Heart left ventricle (tissue), 13 donors: ENCODE measurements at regions not wholly inside any gene's neighbourhood (a gene's known extent, or its start where the extent isn't known, plus 50 kb on each side); places are given as distances from the start of the nearest gene placed in this dataset.

Experiments
- POLR2A ChIP-seq, 2 donors: fragments of 450-650 bp; IDR thresholded peaks; one replicate each; pipeline ENCODE4 v1.6.1; 2017; ENCODE audit warnings: antibody characterized with exemption in 2 of 2, mild to moderate bottlenecking in 2 of 2, moderate library complexity in 2 of 2
- TF ChIP-seq, protein P1 (sequence below), 12 donors: fragments of 200-600 bp; sonication (generic) in 4 of 12; IDR thresholded peaks; one replicate each; pipeline versions ENCODE4 v1.5.0 to v1.8.0; 2018 to 2022; ENCODE audit warnings: antibody characterized with exemption in 12 of 12, mild to moderate bottlenecking in 5 of 12
- donor health status: ischemic (EF 13 %, LVEDD 7.1; RV severe dilation, severe dysfunction).
- donor health status: DM: no; HTN: yes; CAD: no.
- donor health status: DM: no; HTN: no; CAD: no.
- donor health status: ischemic (EF 25% LVEDD 6.9; RV normal size, moderate dysfunction).
- donor health status: ischemic (EF 25% LVEDD 5.7; RV mildly dilated, moderate dysfunction).
- donor health status: ischemic (EF 35%, LVEDD 5.7; RV mildly dilated, moderate dysfunction).
- donor health status: nonischemic (EF 11% LVEDD 7.7; RV severe dilation, severe dysfunction).
- donor health status: DM: yes; HTN: yes; CAD: no.
- donor health status: PGD.
- donor health status: ischemic (EF 29% LVEDD 5.4; RV normal size, mild dysfunction).
- donor health status: nonischemic (EF 23%, LVEDD 6.1; RV moderate dilation, normal function).

DNA sequence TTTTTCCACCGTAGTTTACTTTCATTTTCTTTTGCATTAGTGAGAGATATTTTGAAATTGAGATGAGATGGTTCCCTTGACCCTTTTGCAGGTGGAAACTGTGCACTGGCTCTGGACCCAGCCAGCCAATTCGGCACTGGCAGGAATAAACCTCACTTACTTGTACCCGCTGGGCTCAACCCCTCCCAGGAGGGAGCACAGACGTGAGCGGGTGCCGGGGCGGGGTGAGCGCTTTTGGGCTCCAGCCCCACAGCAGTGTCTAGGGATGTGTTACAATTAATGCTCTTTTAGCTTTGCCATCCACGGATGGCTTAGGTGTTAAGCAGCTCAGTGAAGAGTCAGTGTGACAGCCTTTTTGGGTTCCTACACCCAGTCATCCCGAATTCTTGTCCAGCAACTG is 766.1 kb upstream of the CHD1 start:
- TF ChIP-seq, protein P1, sequence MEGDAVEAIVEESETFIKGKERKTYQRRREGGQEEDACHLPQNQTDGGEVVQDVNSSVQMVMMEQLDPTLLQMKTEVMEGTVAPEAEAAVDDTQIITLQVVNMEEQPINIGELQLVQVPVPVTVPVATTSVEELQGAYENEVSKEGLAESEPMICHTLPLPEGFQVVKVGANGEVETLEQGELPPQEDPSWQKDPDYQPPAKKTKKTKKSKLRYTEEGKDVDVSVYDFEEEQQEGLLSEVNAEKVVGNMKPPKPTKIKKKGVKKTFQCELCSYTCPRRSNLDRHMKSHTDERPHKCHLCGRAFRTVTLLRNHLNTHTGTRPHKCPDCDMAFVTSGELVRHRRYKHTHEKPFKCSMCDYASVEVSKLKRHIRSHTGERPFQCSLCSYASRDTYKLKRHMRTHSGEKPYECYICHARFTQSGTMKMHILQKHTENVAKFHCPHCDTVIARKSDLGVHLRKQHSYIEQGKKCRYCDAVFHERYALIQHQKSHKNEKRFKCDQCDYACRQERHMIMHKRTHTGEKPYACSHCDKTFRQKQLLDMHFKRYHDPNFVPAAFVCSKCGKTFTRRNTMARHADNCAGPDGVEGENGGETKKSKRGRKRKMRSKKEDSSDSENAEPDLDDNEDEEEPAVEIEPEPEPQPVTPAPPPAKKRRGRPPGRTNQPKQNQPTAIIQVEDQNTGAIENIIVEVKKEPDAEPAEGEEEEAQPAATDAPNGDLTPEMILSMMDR (IDR thresholded peaks at IDR 0.05): no peak
- TF ChIP-seq POLR2A (IDR thresholded peaks at IDR 0.05): no peak
